ENCODE measurements at regions not wholly inside any gene's neighbourhood (a gene's known extent, or its start where the extent isn't known, plus 50 kb on each side); places are given as distances from the start of the nearest gene placed in this dataset.

GRCh38 chr11:123338266-123338800, 91.7 kb upstream of the GRAMD1B start:
- TF ChIP-seq SUZ12 (IDR thresholded peaks at IDR 0.05; ENCODE audit: extremely low read depth, insufficient read depth, insufficient read length) (no peak), YY1 (IDR thresholded peaks at IDR 0.05; ENCODE audit: insufficient read depth, insufficient read length) (no peak)

All from NT2/D1 (cell line).